Activated naive CD4-positive, alpha-beta T cell treated with anti-CD3 and anti-CD28 coated beads for 36 hours (primary cell): ENCODE measurements at regions not wholly inside any gene's neighbourhood (a gene's known extent, or its start where the extent isn't known, plus 50 kb on each side); places are given as distances from the start of the nearest gene placed in this dataset.

Experiments
- CTCF ChIA-PET: fragments of 350-600 bp; sonication (Branson Sonifier 250); formaldehyde crosslinking; loops from one replicate; lab custom pipeline; 2021; ENCODE audit warnings: antibody characterized with exemption; lab: Charles Lee
- DNase-seq: peaks from one replicate; pipeline ENCODE4 v3.0.0-alpha.2; 2020
- H3K27ac Mint-ChIP-seq: one replicate; pipeline ENCODE4 v1.8.0; 2021; ENCODE audit warnings: mild to moderate bottlenecking, mixed read lengths
- H3K27me3 Mint-ChIP-seq: one replicate; pipeline ENCODE4 v1.8.0; 2021; ENCODE audit warnings: low read depth, mixed read lengths
- H3K36me3 Mint-ChIP-seq: one replicate; pipeline ENCODE4 v1.8.0; 2021; ENCODE audit warnings: low read depth, mixed read lengths
- H3K4me1 Mint-ChIP-seq: one replicate; pipeline ENCODE4 v1.8.0; 2021; ENCODE audit warnings: low read depth, mixed read lengths
- H3K4me3 Mint-ChIP-seq: one replicate; pipeline ENCODE4 v1.8.0; 2021; ENCODE audit warnings: mild to moderate bottlenecking, moderate library complexity, mixed read lengths
- H3K9me3 Mint-ChIP-seq: one replicate; pipeline ENCODE4 v1.8.0; 2021; ENCODE audit warnings: mixed read lengths
- intact Hi-C: fragments of 100-400 bp; cut with micrococcal nuclease; formaldehyde crosslinking; loops from one replicate; pipeline ENCODE4 v1.15.1; 2023

DNA sequence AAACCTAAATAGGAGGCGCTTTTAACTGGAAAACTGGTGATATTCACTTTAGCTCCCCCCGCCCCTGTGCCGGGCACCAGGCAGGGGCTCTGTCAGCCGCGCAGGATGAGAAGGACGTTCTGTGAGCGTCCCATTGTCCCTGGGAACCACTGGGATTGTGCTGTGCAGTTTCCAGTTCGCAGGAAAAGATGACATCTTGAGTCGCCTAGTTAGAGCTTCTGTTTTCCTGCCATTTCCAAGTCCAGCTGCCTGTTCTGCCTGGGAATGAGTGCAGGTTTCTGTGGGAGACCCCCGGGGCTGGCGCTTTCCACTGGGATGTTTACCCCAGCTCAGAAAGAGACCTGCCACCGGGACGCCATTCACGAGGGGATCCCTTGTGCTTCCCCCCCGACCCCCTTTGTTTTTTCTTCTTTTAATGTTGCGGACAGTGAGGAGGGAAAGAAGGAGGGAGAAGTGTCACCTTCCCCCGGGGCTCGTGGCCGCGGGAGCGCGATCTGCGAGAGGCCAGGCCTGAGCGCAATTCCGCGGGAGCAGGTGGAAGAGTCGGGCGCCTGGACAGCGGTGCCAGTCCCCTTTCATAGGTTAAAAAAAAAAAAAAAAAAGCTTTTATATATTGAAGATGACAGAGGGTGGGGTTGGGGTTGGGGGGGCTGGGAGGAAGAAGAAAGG, 121.5 kb downstream of the RMI1 start:
- peaks cover 1% of the 10 kb centered on the region for H3K9me3 Mint-ChIP-seq
- H3K36me3 Mint-ChIP-seq: no peaks in the 10 kb centered on the region
- peaks cover 4% of the 10 kb centered on the region for H3K4me1 Mint-ChIP-seq
- no peak overlapping the region for H3K4me3 Mint-ChIP-seq
- H3K27ac Mint-ChIP-seq: no peak overlapping the region
- DNase-seq: no peak
- H3K27me3 Mint-ChIP-seq: peaks cover 31% of the 10 kb centered on the region
- intact Hi-C loops: no loop called here
- CTCF ChIA-PET: no interaction called here

DNA sequence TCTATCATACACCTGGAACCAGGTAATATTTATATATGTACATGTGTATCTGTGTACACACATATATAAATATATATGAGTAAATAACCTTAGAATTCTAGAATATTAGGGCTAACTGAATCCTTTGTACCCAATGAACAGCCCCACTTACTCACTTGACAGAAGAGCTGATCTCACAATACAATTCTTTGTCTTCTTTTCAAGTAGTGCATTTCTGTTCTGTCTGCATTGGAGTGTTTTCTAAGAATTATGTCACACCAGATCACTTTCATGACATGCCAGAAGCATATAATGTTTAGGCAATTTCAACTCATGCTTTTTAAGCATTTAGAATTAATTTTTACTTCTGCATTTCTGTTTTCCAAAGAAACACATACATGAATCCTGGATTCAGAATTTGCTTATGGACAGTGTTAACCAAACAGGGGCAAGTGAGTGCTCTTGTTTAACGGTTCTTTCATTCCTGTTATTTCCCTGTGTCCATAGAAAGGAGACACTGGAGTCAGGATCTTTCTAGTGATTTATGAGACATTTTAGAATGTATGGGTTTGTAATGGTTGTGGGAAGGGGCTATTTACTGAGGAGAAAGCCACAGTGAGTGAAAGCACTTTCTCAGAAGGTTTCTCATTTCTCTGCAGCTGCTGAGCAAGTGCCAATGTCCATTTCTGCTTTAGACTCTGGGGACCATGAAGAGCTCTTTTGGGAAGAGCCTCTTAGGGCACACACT, 123.2 kb downstream of the RMI1 start:
- Mint-ChIP-seq H3K27ac (no peak overlapping the region), H3K36me3 (no peaks in the 10 kb centered on the region), H3K9me3 (peaks cover 1% of the 10 kb centered on the region), H3K27me3 (peaks cover 36% of the 10 kb centered on the region), H3K4me1 (peaks cover 19% of the 10 kb centered on the region), H3K4me3 (no peak overlapping the region)
- no peak for DNase-seq
- intact Hi-C loops: no loop called here
- CTCF ChIA-PET: no interaction called here

DNA sequence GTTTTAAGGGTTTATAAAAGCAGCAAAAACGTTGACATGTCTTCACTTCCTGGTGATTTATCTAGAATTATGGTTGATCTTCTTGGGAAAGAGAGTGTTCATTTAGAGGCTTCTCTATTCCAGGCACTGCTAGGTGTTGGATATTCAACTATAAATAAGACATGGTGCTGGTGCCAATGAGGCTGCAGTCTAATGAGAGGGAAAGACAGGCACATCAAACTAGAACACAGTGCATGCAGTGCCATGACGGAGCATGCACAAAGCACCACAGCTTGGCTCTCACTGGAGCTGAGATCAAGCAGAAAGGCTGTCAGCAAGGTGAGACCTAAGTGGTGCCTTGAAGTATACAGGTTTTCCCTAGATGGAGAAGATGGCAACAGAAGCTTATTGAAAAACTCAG, 126.5 kb downstream of the RMI1 start:
- H3K27ac Mint-ChIP-seq: no peak overlapping the region
- H3K9me3 Mint-ChIP-seq: peaks cover 1% of the 10 kb centered on the region
- H3K36me3 Mint-ChIP-seq: no peaks in the 10 kb centered on the region
- DNase-seq: no peak
- H3K27me3 Mint-ChIP-seq: peaks cover 36% of the 10 kb centered on the region
- CTCF ChIA-PET: interaction anchor here (1.7 kb wide), 1 partner anchor 65 kb away, joined by 4 read pairs; no protein-coding TSS in a partner anchor
- H3K4me1 Mint-ChIP-seq: peaks cover 19% of the 10 kb centered on the region
- no peak overlapping the region for H3K4me3 Mint-ChIP-seq
- intact Hi-C loops: no loop called here

DNA sequence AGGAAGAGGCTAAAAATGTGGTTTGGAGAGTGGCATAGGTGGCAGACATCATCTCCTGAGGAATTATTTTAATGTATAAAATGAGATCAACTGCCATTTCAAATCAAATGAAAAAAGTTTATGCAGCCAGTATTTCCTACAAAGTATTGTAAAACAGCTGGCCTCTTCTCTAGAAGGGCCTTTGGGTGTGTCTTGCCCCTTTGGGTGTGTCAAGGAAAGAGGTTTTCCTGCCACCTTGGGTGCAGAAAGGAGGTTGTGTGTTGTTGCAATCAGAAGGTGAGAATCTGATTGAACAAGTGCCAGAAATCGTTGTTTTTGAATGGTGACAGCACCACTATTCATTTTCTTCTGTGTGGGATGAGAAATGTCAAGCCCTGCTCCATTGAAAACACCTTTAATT, 127.4 kb downstream of the RMI1 start:
- H3K36me3 Mint-ChIP-seq: no peaks in the 10 kb centered on the region
- peaks cover 35% of the 10 kb centered on the region for H3K27me3 Mint-ChIP-seq
- H3K27ac Mint-ChIP-seq: no peak overlapping the region
- CTCF ChIA-PET: interaction anchor here (0.7 kb wide), 1 partner anchor 15 kb away, joined by 5 read pairs; no protein-coding TSS in a partner anchor
- DNase-seq: no peak
- H3K4me3 Mint-ChIP-seq: no peak overlapping the region
- intact Hi-C loops: no loop called here
- H3K4me1 Mint-ChIP-seq: peaks cover 16% of the 10 kb centered on the region
- peaks cover 5% of the 10 kb centered on the region for H3K9me3 Mint-ChIP-seq

GRCh38 chr9:84111726-84112125, 131.1 kb downstream of the RMI1 start:
- Mint-ChIP-seq H3K27me3 (peaks cover 26% of the 10 kb centered on the region), H3K27ac (no peak overlapping the region), H3K36me3 (no peaks in the 10 kb centered on the region), H3K4me1 (peaks cover 16% of the 10 kb centered on the region), H3K4me3 (no peak overlapping the region), H3K9me3 (peaks cover 8% of the 10 kb centered on the region)
- CTCF ChIA-PET: no interaction called here
- no peak for DNase-seq
- intact Hi-C loops: no loop called here

GRCh38 chr9:84121991-84122523, 141.5 kb downstream of the RMI1 start:
- H3K27me3 Mint-ChIP-seq: peaks cover 25% of the 10 kb centered on the region
- H3K36me3 Mint-ChIP-seq: no peaks in the 10 kb centered on the region
- intact Hi-C loops: no loop called here
- H3K9me3 Mint-ChIP-seq: peaks cover 2% of the 10 kb centered on the region
- H3K4me3 Mint-ChIP-seq: no peak overlapping the region
- no peak overlapping the region for H3K27ac Mint-ChIP-seq
- no peaks in the 10 kb centered on the region for H3K4me1 Mint-ChIP-seq
- no peak for DNase-seq
- CTCF ChIA-PET: interaction anchor here (1.0 to 1.3 kb wide), 2 partner anchors 51 to 501 kb away, joined by 3 to 6 read pairs; no protein-coding TSS in a partner anchor

GRCh38 chr9:84122572-84122971, 142.0 kb downstream of the RMI1 start:
- Mint-ChIP-seq H3K9me3 (peaks cover under 1% of the 10 kb centered on the region), H3K36me3 (no peaks in the 10 kb centered on the region), H3K27ac (no peak overlapping the region), H3K4me3 (no peak overlapping the region), H3K4me1 (no peaks in the 10 kb centered on the region), H3K27me3 (peaks cover 21% of the 10 kb centered on the region)
- intact Hi-C loops: no loop called here
- CTCF ChIA-PET: interaction anchor here (0.6 to 1.3 kb wide), 3 partner anchors 51 to 502 kb away, joined by 3 to 6 read pairs (median 4); no protein-coding TSS in a partner anchor
- DNase-seq: no peak

DNA sequence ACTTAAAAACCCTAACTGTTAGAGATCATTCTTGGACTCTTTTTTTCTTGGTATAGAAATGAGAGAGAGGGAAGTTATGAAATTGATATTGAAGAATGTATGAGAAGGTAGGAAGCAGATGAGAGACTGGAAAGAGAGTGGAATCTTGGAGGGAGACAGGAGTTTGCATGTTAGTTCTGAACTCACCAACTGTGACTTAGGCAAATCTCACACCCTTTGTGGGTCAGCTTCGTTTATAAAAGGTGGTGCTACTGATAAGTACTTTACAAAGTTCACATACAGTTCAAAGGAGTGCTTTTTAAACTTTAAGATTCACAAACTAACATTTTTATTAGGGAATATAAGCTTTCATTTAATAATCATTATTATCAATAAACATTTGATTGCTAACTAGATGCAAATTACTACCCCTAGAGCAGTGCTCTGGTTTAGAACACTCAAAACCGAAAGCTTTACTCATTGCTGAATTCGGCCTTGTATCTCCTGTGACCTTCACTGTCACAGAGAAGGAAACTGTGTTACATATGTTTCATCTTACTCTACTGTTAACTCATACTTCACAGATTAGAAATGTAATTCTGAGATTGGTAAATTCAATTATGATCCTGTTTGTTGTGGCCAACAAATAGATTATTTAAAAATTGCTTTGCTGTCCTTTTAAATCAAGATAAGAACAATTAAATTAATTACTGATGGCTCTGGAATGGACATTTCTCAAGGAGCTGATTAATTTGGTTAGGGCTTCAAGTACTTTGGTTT, 143.2 kb downstream of the RMI1 start:
- no peaks in the 10 kb centered on the region for H3K36me3 Mint-ChIP-seq

DNA sequence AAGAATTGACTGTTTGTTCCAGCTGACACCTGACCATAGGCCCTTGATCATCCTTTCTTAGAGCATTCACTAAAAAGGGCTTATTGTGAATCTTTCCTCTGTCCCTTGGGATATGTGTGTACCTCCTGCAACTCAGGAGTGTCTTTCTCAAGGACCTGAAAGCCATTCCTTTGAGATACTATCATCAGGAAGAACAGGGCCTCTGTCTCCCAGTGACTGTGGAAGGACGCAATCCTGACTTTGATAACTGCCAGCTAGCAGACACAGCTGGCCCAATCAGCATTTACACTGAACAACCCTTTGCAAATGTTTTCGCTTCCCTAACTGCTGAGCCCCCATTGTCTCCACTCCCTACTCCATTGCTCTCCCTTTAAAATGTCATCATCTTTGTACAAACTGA, 144.4 kb downstream of the RMI1 start:
- no peak for DNase-seq
- H3K9me3 Mint-ChIP-seq: no peaks in the 10 kb centered on the region
- no peaks in the 10 kb centered on the region for H3K4me1 Mint-ChIP-seq
- intact Hi-C loops: no loop called here
- H3K36me3 Mint-ChIP-seq: no peaks in the 10 kb centered on the region
- no peak overlapping the region for H3K27ac Mint-ChIP-seq
- CTCF ChIA-PET: no interaction called here
- H3K4me3 Mint-ChIP-seq: no peak overlapping the region
- peaks cover 15% of the 10 kb centered on the region for H3K27me3 Mint-ChIP-seq

More for the DNA sequence above, 143.2 kb downstream of the RMI1 start:
- no peak for DNase-seq
- Mint-ChIP-seq H3K9me3 (no peaks in the 10 kb centered on the region), H3K4me3 (no peak overlapping the region), H3K4me1 (no peaks in the 10 kb centered on the region), H3K27me3 (peaks cover 21% of the 10 kb centered on the region), H3K27ac (no peak overlapping the region)
- CTCF ChIA-PET: interaction anchor here (0.7 kb wide), 1 partner anchor 16 kb away, joined by 5 read pairs; no protein-coding TSS in a partner anchor
- intact Hi-C loops: no loop called here

DNA sequence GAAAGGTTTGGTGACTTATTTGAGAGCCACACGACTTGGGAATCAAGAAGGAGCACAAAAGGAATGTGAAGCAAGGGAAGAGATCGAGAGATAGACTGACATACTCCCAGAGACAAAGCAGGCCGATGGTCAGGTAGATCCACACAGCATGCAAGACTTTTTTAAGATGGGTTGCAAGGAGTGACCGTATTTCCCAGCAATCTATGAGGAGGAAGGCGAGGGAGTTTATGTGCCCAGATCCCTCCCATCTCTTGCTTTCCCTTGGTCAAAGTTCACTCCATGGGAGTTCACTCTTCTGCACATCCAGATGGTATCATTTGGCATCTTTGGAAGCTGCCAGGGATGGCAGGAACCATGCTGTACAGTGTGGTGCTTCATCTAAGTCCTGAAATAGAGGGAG, 148.9 kb downstream of the RMI1 start:
- no peaks in the 10 kb centered on the region for H3K9me3 Mint-ChIP-seq
- peaks cover 8% of the 10 kb centered on the region for H3K27me3 Mint-ChIP-seq
- intact Hi-C loops: no loop called here
- H3K4me1 Mint-ChIP-seq: no peaks in the 10 kb centered on the region
- DNase-seq: no peak
- CTCF ChIA-PET: no interaction called here
- no peaks in the 10 kb centered on the region for H3K36me3 Mint-ChIP-seq
- no peak overlapping the region for H3K27ac Mint-ChIP-seq
- no peak overlapping the region for H3K4me3 Mint-ChIP-seq

DNA sequence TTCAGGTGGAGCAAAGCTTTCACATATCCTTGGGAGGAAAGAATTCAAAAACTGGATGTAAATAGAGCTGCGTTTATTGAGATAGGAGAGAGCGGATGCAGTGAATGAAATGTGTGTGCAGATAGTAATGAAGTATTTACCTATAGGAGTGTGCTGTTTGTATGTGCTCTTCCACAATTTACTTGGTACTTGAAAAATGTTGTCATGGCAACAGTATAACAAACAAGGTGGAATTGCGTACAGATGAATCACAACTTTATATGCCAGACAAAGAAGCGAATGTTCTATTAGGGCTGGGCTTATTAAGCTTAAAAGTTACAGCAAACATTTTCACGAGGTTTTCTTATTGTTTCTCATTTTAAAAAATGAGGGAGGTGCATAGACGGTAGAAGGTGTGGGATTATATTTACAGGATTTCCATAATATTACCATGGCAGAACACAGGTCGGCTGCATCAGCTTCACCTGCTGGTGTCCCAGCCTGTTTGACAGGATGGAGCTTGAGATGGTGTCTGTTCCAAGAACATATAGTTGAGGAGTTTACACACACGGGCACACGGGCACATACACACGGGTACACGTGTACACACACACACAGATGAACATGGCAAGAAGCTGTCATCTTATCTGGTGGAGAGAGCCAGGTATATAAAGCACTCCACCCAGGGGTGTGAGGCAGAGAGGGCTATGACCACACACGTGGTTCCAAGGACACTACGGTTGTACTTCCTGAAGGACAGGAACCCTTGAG, 155.7 kb downstream of the RMI1 start:
- intact Hi-C loops: no loop called here
- H3K9me3 Mint-ChIP-seq: no peaks in the 10 kb centered on the region
- H3K36me3 Mint-ChIP-seq: no peaks in the 10 kb centered on the region
- no peak for DNase-seq
- no peak overlapping the region for H3K27ac Mint-ChIP-seq
- CTCF ChIA-PET: interaction anchor here (2.7 kb wide), 1 partner anchor 36 kb away, joined by 10 read pairs; no protein-coding TSS in a partner anchor
- H3K4me1 Mint-ChIP-seq: peaks cover 9% of the 10 kb centered on the region
- H3K4me3 Mint-ChIP-seq: no peak overlapping the region
- peaks cover 26% of the 10 kb centered on the region for H3K27me3 Mint-ChIP-seq
